A673 (cell line): ENCODE measurements at regions not wholly inside any gene's neighbourhood (a gene's known extent, or its start where the extent isn't known, plus 50 kb on each side); places are given as distances from the start of the nearest gene placed in this dataset.

Experiments used
- BruUV-seq: library from RNA; stranded (reverse); fragments of 400-500 nt; replicated peaks from 2 replicates; lab custom pipeline; 2021; lab: Mats Ljungman, UMichigan
- CTCF ChIA-PET: fragments of 300-600 bp; sonication (Branson Sonifier 250); formaldehyde crosslinking; loops from one replicate; lab custom pipeline; 2022; ENCODE audit warnings: antibody characterized with exemption; lab: Charles Lee
- POLR2A ChIA-PET: fragments of 300-600 bp; sonication (Branson Sonifier 250); formaldehyde crosslinking; loops from one replicate; lab custom pipeline; 2022; ENCODE audit warnings: antibody characterized with exemption; ENCODE audit not compliant: low non-redundant PET; lab: Charles Lee
- DNase-seq: peaks from one replicate; pipeline ENCODE4 v3.0.0-alpha.2; 2015; ENCODE audit warnings: low spot score
- H3K27ac ChIP-seq: fragments of 200-600 bp; sonication (generic); 2 replicates; pipeline ENCODE4 v1.5.1; 2016; ENCODE audit warnings: mixed run types, low read depth, mild to moderate bottlenecking, mixed read lengths, antibody characterized with exemption, low read length; ENCODE audit not compliant: poor library complexity, severe bottlenecking
- H3K27me3 ChIP-seq: fragments of 200-600 bp; sonication (generic); replicated peaks from 2 replicates; pipeline ENCODE4 v1.6.1; 2017; ENCODE audit warnings: mixed run types, low read depth, mild to moderate bottlenecking, mixed read lengths, antibody characterized with exemption, low read length; ENCODE audit not compliant: insufficient read depth, poor library complexity
- H3K36me3 ChIP-seq: fragments of 200-600 bp; sonication (generic); 2 replicates; pipeline ENCODE4 v1.6.1; 2016; ENCODE audit warnings: mixed run types, mild to moderate bottlenecking, mixed read lengths, antibody characterized with exemption, low read length; ENCODE audit not compliant: insufficient read depth, poor library complexity, severe bottlenecking
- H3K4me1 ChIP-seq: fragments of 200-600 bp; sonication (generic); 2 replicates; pipeline ENCODE4 v1.6.1; 2017; ENCODE audit warnings: mixed run types, mild to moderate bottlenecking, mixed read lengths, antibody characterized with exemption, low read length; ENCODE audit not compliant: insufficient read depth, poor library complexity, severe bottlenecking
- H3K4me3 ChIP-seq: fragments of 200-600 bp; sonication (generic); 2 replicates; pipeline ENCODE4 v1.5.1; 2016; ENCODE audit warnings: low read depth, mixed run types, mild to moderate bottlenecking, mixed read lengths, low read length; ENCODE audit not compliant: poor library complexity, severe bottlenecking
- H3K9me3 ChIP-seq: fragments of 200-600 bp; sonication (generic); 2 replicates; pipeline ENCODE4 v1.6.1; 2016; ENCODE audit warnings: mixed run types, low read depth, mild to moderate bottlenecking, mixed read lengths, antibody characterized with exemption, low read length; ENCODE audit not compliant: poor library complexity, severe bottlenecking
- CTCF ChIP-seq: fragments of 300-800, 200-600 bp; sonication (generic); conservative IDR thresholded peaks from 2 replicates; pipeline ENCODE4 v1.5.1; 2017; ENCODE audit warnings: low read depth, mild to moderate bottlenecking, antibody characterized with exemption, low read length, moderate library complexity, mixed read lengths
- EZH2 ChIP-seq: fragments of 200-600 bp; sonication (generic); IDR thresholded peaks from 2 replicates; pipeline ENCODE4 v1.6.1; 2017; ENCODE audit warnings: borderline replicate concordance, low read depth, mild to moderate bottlenecking, mixed read lengths, antibody characterized with exemption, low read length; ENCODE audit not compliant: poor library complexity, severe bottlenecking
- intact Hi-C: fragments of 100-400 bp; cut with micrococcal nuclease; formaldehyde crosslinking; loops from one replicate; pipeline ENCODE4 v1.10.0; 2022; ENCODE audit not compliant: unreplicated experiment

- TF ChIP-seq CTCF (no peak), EZH2 (no peak)
- H3K27ac ChIP-seq = no peak overlapping the region
- no peak for DNase-seq
Measured at GRCh38 chr9:24011881-24012280, 185.8 kb upstream of the ELAVL2 start.

GRCh38 chr9:24011009-24011717 is 185.1 kb upstream of the ELAVL2 start:
- Histone ChIP-seq H3K27me3 (no peaks in the 10 kb centered on the region), H3K36me3 (no peaks in the 10 kb centered on the region), H3K27ac (no peak overlapping the region), H3K9me3 (no peaks in the 10 kb centered on the region), H3K4me1 (no peaks in the 10 kb centered on the region), H3K4me3 (no peak overlapping the region)
- no peak for TF ChIP-seq EZH2
- TF ChIP-seq CTCF = no peak
- no TSS peak for BruUV-seq
- no peak for DNase-seq
- CTCF ChIA-PET = no interaction called here
- POLR2A ChIA-PET = no interaction called here
- intact Hi-C loops = no loop called here

More at GRCh38 chr9:24011881-24012280, 185.8 kb upstream of the ELAVL2 start:
- intact Hi-C loops = no loop called here
- POLR2A ChIA-PET = no interaction called here
- no peaks in the 10 kb centered on the region for H3K4me1 ChIP-seq
- CTCF ChIA-PET = no interaction called here
- no peaks in the 10 kb centered on the region for H3K36me3 ChIP-seq
- BruUV-seq = no TSS peak
- no peaks in the 10 kb centered on the region for H3K9me3 ChIP-seq
- H3K4me3 ChIP-seq = no peak overlapping the region
- H3K27me3 ChIP-seq = no peaks in the 10 kb centered on the region

- Histone ChIP-seq H3K9me3 (no peaks in the 10 kb centered on the region), H3K27me3 (no peaks in the 10 kb centered on the region), H3K36me3 (no peaks in the 10 kb centered on the region), H3K27ac (no peak overlapping the region), H3K4me1 (no peaks in the 10 kb centered on the region), H3K4me3 (no peak overlapping the region)
- TF ChIP-seq EZH2 (no peak), CTCF (no peak)
- ChIA-PET POLR2A (no interaction called here), CTCF (no interaction called here)
- intact Hi-C loops = no loop called here
- no TSS peak for BruUV-seq
- no peak for DNase-seq
Measured at GRCh38 chr9:24009322-24009721, 183.3 kb upstream of the ELAVL2 start.
